H1 (cell line): ENCODE measurements at regions not wholly inside any gene's neighbourhood (a gene's known extent, or its start where the extent isn't known, plus 50 kb on each side); places are given as distances from the start of the nearest gene placed in this dataset.

Experiments used
- CTCF ChIA-PET: fragments of 300-600 bp; sonication (Branson Sonifier 250); formaldehyde crosslinking; loops from one replicate; lab custom pipeline; 2021; ENCODE audit not compliant: partially characterized antibody; lab: Charles Lee
- POLR2A ChIA-PET: fragments of 300-600 bp; sonication (Branson Sonifier 250); formaldehyde crosslinking; loops from one replicate; lab custom pipeline; 2021; ENCODE audit warnings: inconsistent platforms; ENCODE audit not compliant: partially characterized antibody; lab: Charles Lee
- DNase-seq, 2 experiments: peaks; one replicate each; pipeline versions ENCODE4 v3.0.0 to v3.0.0-alpha.2; 2010 to 2022; ENCODE audit warnings: low spot score in 2 of 2, low read depth in 1 of 2, mixed read lengths in 1 of 2
- FAIRE-seq: peaks from 2 replicates; lab custom pipeline; 2011; peaks lifted over from hg19 to GRCh38; lab: Jason Lieb, UNC
- H2AFZ ChIP-seq: 2 replicates; pipeline ENCODE4 v1.8.1; 2012; ENCODE audit warnings: low read length, inconsistent platforms
- H2AK5ac ChIP-seq: 2 replicates; pipeline ENCODE4 v1.6.1; 2013; ENCODE audit warnings: low read depth, low read length
- H2BK120ac ChIP-seq: replicated peaks from 2 replicates; pipeline ENCODE3; 2013; ENCODE audit warnings: low read depth, low read length, inconsistent platforms
- H2BK12ac ChIP-seq: 2 replicates; pipeline ENCODE4 v1.6.1; 2013; ENCODE audit warnings: low read depth, low read length
- H2BK15ac ChIP-seq: 2 replicates; pipeline ENCODE4 v1.6.1; 2013; ENCODE audit warnings: low read length
- H2BK20ac ChIP-seq: 2 replicates; pipeline ENCODE4 v1.6.1; 2013; ENCODE audit warnings: low read length
- H2BK5ac ChIP-seq: 2 replicates; pipeline ENCODE4 v1.6.1; 2013; ENCODE audit warnings: low read depth, low read length
- H3K14ac ChIP-seq: 2 replicates; pipeline ENCODE4 v1.6.1; 2013; ENCODE audit warnings: inconsistent platforms; ENCODE audit not compliant: insufficient read length
- H3K18ac ChIP-seq: 2 replicates; pipeline ENCODE4 v1.6.1; 2013; ENCODE audit warnings: low read length; ENCODE audit errors: extremely low read depth
- H3K23ac ChIP-seq: 2 replicates; pipeline ENCODE4 v1.6.1; 2013; ENCODE audit warnings: inconsistent platforms; ENCODE audit not compliant: insufficient read length
- H3K23me2 ChIP-seq: 2 replicates; pipeline ENCODE4 v1.6.1; 2013; ENCODE audit warnings: low read depth, low read length
- H3K27ac ChIP-seq: 2 replicates; pipeline ENCODE4 v1.6.1; 2011; ENCODE audit warnings: low read depth, low read length, inconsistent platforms
- H3K27me3 ChIP-seq, 4 experiments: replicated peaks in 1 of 4; 1 replicate in 1 of 4; 2 replicates in 3 of 4; pipeline versions ENCODE4 v1.6.1 to v1.8.1; 2011 to 2013; ENCODE audit warnings: low read length in 3 of 4, mild to moderate bottlenecking in 3 of 4, inconsistent platforms in 2 of 4, mixed read lengths in 2 of 4, moderate library complexity in 1 of 4; ENCODE audit not compliant: control insufficient read depth in 3 of 4, insufficient read depth in 3 of 4; ENCODE audit errors: extremely low read depth in 1 of 4
- H3K36me3 ChIP-seq, 4 experiments: 2 replicates each; pipeline versions ENCODE4 v1.6.1 to v1.8.1; 2011 to 2013; ENCODE audit warnings: mild to moderate bottlenecking in 4 of 4, low read length in 3 of 4, moderate library complexity in 2 of 4, control low read depth in 1 of 4, inconsistent platforms in 1 of 4; ENCODE audit not compliant: insufficient read depth in 4 of 4, control insufficient read depth in 2 of 4
- H3K4ac ChIP-seq: replicated peaks from 2 replicates; pipeline ENCODE3; 2013; ENCODE audit warnings: low read length, low read depth, mixed read lengths, inconsistent platforms; ENCODE audit not compliant: insufficient read length
- H3K4me1 ChIP-seq, 4 experiments: replicated peaks in 1 of 4; 1 replicate in 1 of 4; 2 replicates in 3 of 4; pipeline versions ENCODE4 v1.6.1 to v1.8.1; 2011 to 2013; ENCODE audit warnings: low read length in 3 of 4, inconsistent platforms in 2 of 4, mixed read lengths in 1 of 4; ENCODE audit not compliant: insufficient read depth in 4 of 4, control insufficient read depth in 3 of 4
- H3K4me2 ChIP-seq, 2 experiments: 2 replicates each; pipeline versions ENCODE4 v1.6.1 to v1.8.1; 2011 to 2013; ENCODE audit warnings: low read depth in 2 of 2, low read length in 2 of 2, control low read depth in 1 of 2, inconsistent platforms in 1 of 2, mild to moderate bottlenecking in 1 of 2; ENCODE audit not compliant: insufficient read depth in 1 of 2
- H3K4me3 ChIP-seq, 4 experiments: fragments of 200-600, 300-600 bp in 1 of 4; sonication (generic), shearing (Covaris generic), sonication (Bioruptor Twin) in 1 of 4; 2 replicates each; pipeline versions ENCODE4 v1.5.1 to v1.8.1; 2011 to 2016; ENCODE audit warnings: low read length in 4 of 4, low read depth in 3 of 4, control low read depth in 2 of 4, inconsistent platforms in 2 of 4, mild to moderate bottlenecking in 2 of 4, mixed read lengths in 1 of 4, moderate library complexity in 1 of 4; ENCODE audit not compliant: insufficient read depth in 2 of 4; ENCODE audit errors: extremely low read depth in 1 of 4
- H3K56ac ChIP-seq: replicated peaks from 2 replicates; pipeline ENCODE3; 2013; ENCODE audit warnings: low read depth, mild to moderate bottlenecking, mixed read lengths, low read length, inconsistent platforms; ENCODE audit not compliant: insufficient read length
- H3K79me1 ChIP-seq: 2 replicates; pipeline ENCODE4 v1.6.1; 2013; ENCODE audit warnings: low read depth, low read length, control low read depth
- H3K79me2 ChIP-seq, 2 experiments: 2 replicates each; pipeline versions ENCODE4 v1.6.1 to v1.8.1; 2012 to 2013; ENCODE audit warnings: low read length in 2 of 2, mild to moderate bottlenecking in 2 of 2, inconsistent platforms in 1 of 2; ENCODE audit not compliant: insufficient read depth in 2 of 2, control insufficient read depth in 1 of 2
- H3K9ac ChIP-seq, 4 experiments: replicated peaks in 1 of 4; 1 replicate in 1 of 4; 2 replicates in 3 of 4; pipeline versions ENCODE4 v1.6.1 to v1.8.1; 2011 to 2013; ENCODE audit warnings: low read depth in 3 of 4, low read length in 3 of 4, control low read depth in 2 of 4, mild to moderate bottlenecking in 2 of 4, moderate library complexity in 2 of 4, inconsistent platforms in 1 of 4; ENCODE audit errors: extremely low read depth in 1 of 4
- H3K9me3 ChIP-seq, 2 experiments: 2 replicates each; pipeline versions ENCODE4 v1.6.1 to v1.8.1; 2012 to 2013; ENCODE audit warnings: mild to moderate bottlenecking in 2 of 2, moderate library complexity in 2 of 2, control low read depth in 1 of 2, inconsistent platforms in 1 of 2, low read depth in 1 of 2, low read length in 1 of 2, mixed read lengths in 1 of 2; ENCODE audit not compliant: insufficient read depth in 2 of 2
- H4K20me1 ChIP-seq, 2 experiments: replicated peaks in 1 of 2; 2 replicates each; pipeline versions ENCODE3 to v1.8.1; 2011 to 2013; ENCODE audit warnings: inconsistent platforms in 2 of 2, low read length in 2 of 2, mild to moderate bottlenecking in 1 of 2; ENCODE audit not compliant: insufficient read depth in 2 of 2, control insufficient read depth in 1 of 2
- H4K5ac ChIP-seq: 2 replicates; pipeline ENCODE4 v1.6.1; 2013; ENCODE audit warnings: low read length, low read depth, mixed read lengths, inconsistent platforms; ENCODE audit not compliant: insufficient read length
- H4K8ac ChIP-seq: 2 replicates; pipeline ENCODE4 v1.8.0; 2013; ENCODE audit warnings: mild to moderate bottlenecking, moderate library complexity, low read length, inconsistent platforms; ENCODE audit not compliant: insufficient read depth; ENCODE audit errors: extremely low read depth
- H4K91ac ChIP-seq: replicated peaks from 2 replicates; pipeline ENCODE3; 2013; ENCODE audit warnings: low read length, mixed read lengths, inconsistent platforms; ENCODE audit not compliant: insufficient read length
- CBX8 ChIP-seq: fragments of 300-800, 300-1000 bp; sonication (generic); IDR thresholded peaks from 2 replicates; pipeline ENCODE4 v1.7.1; 2016; ENCODE audit warnings: low read depth, low read length, borderline replicate concordance
- CEBPB ChIP-seq: IDR thresholded peaks from 2 replicates; pipeline ENCODE4 v1.6.1; 2012; ENCODE audit warnings: low read depth, low read length
- GABPA ChIP-seq: IDR thresholded peaks from 2 replicates; pipeline ENCODE4 v1.6.1; 2011; ENCODE audit warnings: mild to moderate bottlenecking, low read length, moderate library complexity, borderline replicate concordance; ENCODE audit not compliant: insufficient read depth
- HDAC2 ChIP-seq, 2 experiments: fragments of 300-600 bp in 1 of 2; sonication (generic) in 1 of 2; IDR thresholded peaks; 2 replicates each; pipeline ENCODE4 v1.6.1; 2011 to 2012; ENCODE audit warnings: low read depth in 2 of 2, low read length in 2 of 2, mild to moderate bottlenecking in 2 of 2, moderate library complexity in 2 of 2, borderline replicate concordance in 1 of 2, inconsistent platforms in 1 of 2
- JUND ChIP-seq: IDR thresholded peaks from 2 replicates; pipeline ENCODE4 v1.6.1; 2011; ENCODE audit warnings: mild to moderate bottlenecking, improper control_type of control experiment, low read length
- MAFK ChIP-seq: IDR thresholded peaks from 2 replicates; pipeline ENCODE4 v1.6.1; 2012; ENCODE audit warnings: low read depth, mild to moderate bottlenecking, improper control_type of control experiment, low read length
- POLR2AphosphoS5 ChIP-seq: IDR thresholded peaks from 2 replicates; pipeline ENCODE4 v1.6.1; 2011; ENCODE audit warnings: low read depth, low read length
- RAD21 ChIP-seq, 2 experiments: IDR thresholded peaks in 1 of 2; conservative IDR thresholded peaks in 1 of 2; 2 replicates each; pipeline ENCODE4 v1.6.1; 2011; ENCODE audit warnings: low read depth in 2 of 2, low read length in 2 of 2, improper control_type of control experiment in 1 of 2, inconsistent platforms in 1 of 2, mild to moderate bottlenecking in 1 of 2, moderate library complexity in 1 of 2
- SAP30 ChIP-seq: fragments of 300-600 bp; sonication (generic); IDR thresholded peaks from 2 replicates; pipeline ENCODE4 v1.7.1; 2012; ENCODE audit warnings: low read length, moderate library complexity, mild to moderate bottlenecking, inconsistent platforms; ENCODE audit not compliant: insufficient read depth, insufficient replicate concordance
- TAF1 ChIP-seq: IDR thresholded peaks from 2 replicates; pipeline ENCODE4 v1.6.1; 2011; ENCODE audit warnings: mild to moderate bottlenecking, low read depth, low read length
- TCF12 ChIP-seq: IDR thresholded peaks from 2 replicates; pipeline ENCODE4 v1.6.1; 2011; ENCODE audit warnings: low read depth, mild to moderate bottlenecking, low read length
- WGBS, 2 experiments: shearing (Covaris generic) in 1 of 2; methylation state at CpG; one replicate each; pipeline versions ENCODE4 v1.1.6 to v1.1.7; 2013 to 2015; ENCODE audit warnings: low lambda C conversion rate in 2 of 2, mixed read lengths in 2 of 2, inconsistent platforms in 1 of 2, low coverage in 1 of 2, missing lambda C conversion rate in 1 of 2; ENCODE audit not compliant: insufficient replicate concordance in 2 of 2, insufficient coverage in 1 of 2, insufficient read length in 1 of 2; ENCODE audit errors: extremely low coverage in 1 of 2, missing lambda C conversion rate in 1 of 2; 5-methylcytosine and 5-hydroxymethylcytosine counted together
- TF ChIP-seq, protein P1 (sequence below): IDR thresholded peaks from 2 replicates; pipeline ENCODE4 v1.6.1; 2012; ENCODE audit warnings: inconsistent platforms
- TF ChIP-seq, protein P2 (sequence below): IDR thresholded peaks from 2 replicates; pipeline ENCODE4 v1.6.1; 2011; ENCODE audit warnings: low read length, improper control_type of control experiment

DNA sequence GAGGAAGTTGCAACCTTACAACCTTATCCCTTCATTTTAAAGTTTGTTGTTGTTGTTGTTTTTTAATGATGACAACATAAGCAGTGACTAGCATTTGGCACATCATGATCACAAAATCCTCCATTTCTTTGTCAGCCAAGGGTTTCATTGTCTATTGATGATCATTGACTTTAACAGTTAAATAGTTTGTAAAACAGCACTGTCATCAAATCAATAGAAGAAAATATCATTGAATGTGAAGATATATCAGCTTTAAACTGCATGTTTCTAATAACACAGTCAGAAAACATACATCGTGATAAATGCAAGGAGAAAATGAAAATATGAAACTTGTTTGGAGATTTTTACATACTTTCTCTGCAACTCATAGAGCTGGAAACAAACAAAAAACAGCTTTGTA is 922.3 kb upstream of the LRFN5 start:
- Histone ChIP-seq H2BK12ac (no peak overlapping the region), H3K79me1 (no peaks in the 10 kb centered on the region), H4K5ac (no peak overlapping the region), H2BK20ac (no peak overlapping the region), H2AFZ (no peak overlapping the region), H2BK120ac (no peak overlapping the region), H2AK5ac (no peak overlapping the region), H3K4me1 (no peaks in the 10 kb centered on the region), H3K36me3 (no peaks in the 10 kb centered on the region), H3K18ac (no peak overlapping the region), H3K27ac (no peak overlapping the region), H3K79me2 (no peaks in the 10 kb centered on the region), H3K56ac (no peak overlapping the region), H3K23ac (no peak overlapping the region), H3K4me2 (no peak overlapping the region), H3K4me3 (no peak overlapping the region), H3K9ac (no peak overlapping the region), H2BK15ac (no peak overlapping the region), H4K91ac (no peak overlapping the region), H3K23me2 (no peaks in the 10 kb centered on the region), H3K27me3 (no peaks in the 10 kb centered on the region), H3K9me3 (no peaks in the 10 kb centered on the region), H4K8ac (no peak overlapping the region), H2BK5ac (no peak overlapping the region), H4K20me1 (no peaks in the 10 kb centered on the region), H3K14ac (no peak overlapping the region), H3K4ac (no peak overlapping the region)
- FAIRE-seq (no peak), DNase-seq (no peak)
- POLR2A ChIA-PET = no interaction called here
- 100% methylated on average over 1 of the region's 1 CpG; no CpG with 5 or more reads in 1 of the 2 experiments for WGBS, 2 experiments
- CTCF ChIA-PET = no interaction called here
- no peak for TF ChIP-seq GABPA
- TF ChIP-seq TCF12 = no peak
- TF ChIP-seq SAP30 = no peak
- no peak for TF ChIP-seq HDAC2 (IDR thresholded peaks at IDR 0.05; ENCODE audit: borderline replicate concordance in 1 of 2, low read depth in 2 of 2, low read length in 2 of 2)
- TF ChIP-seq CBX8 = no peak
- TF ChIP-seq TAF1 = no peak
- no peak for TF ChIP-seq JUND
- no peak for TF ChIP-seq CEBPB
- TF ChIP-seq MAFK = no peak
- no peak for TF ChIP-seq POLR2AphosphoS5
- TF ChIP-seq, protein P1, sequence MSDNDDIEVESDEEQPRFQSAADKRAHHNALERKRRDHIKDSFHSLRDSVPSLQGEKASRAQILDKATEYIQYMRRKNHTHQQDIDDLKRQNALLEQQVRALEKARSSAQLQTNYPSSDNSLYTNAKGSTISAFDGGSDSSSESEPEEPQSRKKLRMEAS = no peak
- TF ChIP-seq, protein P2, sequence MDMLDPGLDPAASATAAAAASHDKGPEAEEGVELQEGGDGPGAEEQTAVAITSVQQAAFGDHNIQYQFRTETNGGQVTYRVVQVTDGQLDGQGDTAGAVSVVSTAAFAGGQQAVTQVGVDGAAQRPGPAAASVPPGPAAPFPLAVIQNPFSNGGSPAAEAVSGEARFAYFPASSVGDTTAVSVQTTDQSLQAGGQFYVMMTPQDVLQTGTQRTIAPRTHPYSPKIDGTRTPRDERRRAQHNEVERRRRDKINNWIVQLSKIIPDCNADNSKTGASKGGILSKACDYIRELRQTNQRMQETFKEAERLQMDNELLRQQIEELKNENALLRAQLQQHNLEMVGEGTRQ = no peak
- no peak for TF ChIP-seq RAD21 (IDR thresholded peaks at IDR 0.05 in 1 of 2, conservative IDR thresholded peaks at IDR 0.05 in 1 of 2; ENCODE audit: low read depth in 2 of 2, low read length in 2 of 2)
